ENCODE measurements at regions not wholly inside any gene's neighbourhood (a gene's known extent, or its start where the extent isn't known, plus 50 kb on each side); places are given as distances from the start of the nearest gene placed in this dataset.

GRCh38 chr6:45739058-45739457 is 276.6 kb downstream of the CLIC5 start:
- TF ChIP-seq CTCF (IDR thresholded peaks at IDR 0.05): no peak
- no peak for TF ChIP-seq POLR2A (IDR thresholded peaks at IDR 0.05)
- TF ChIP-seq EP300 (IDR thresholded peaks at IDR 0.05): no peak

Measured in sigmoid colon (tissue), 4 donors.